Pons (tissue), 1 donor: ENCODE measurements at regions not wholly inside any gene's neighbourhood (a gene's known extent, or its start where the extent isn't known, plus 50 kb on each side); places are given as distances from the start of the nearest gene placed in this dataset.
A peak's percentile ranks its signal among the peaks of the same experiment; 100 is the strongest.

ENCODE experiments used
- DNase-seq: peaks from one replicate; pipeline ENCODE4 v3.0.0-alpha.2; 2016; ENCODE audit warnings: low spot score

- DNase-seq = no peak
These were observed 553.2 kb upstream of the AMELY start for GRCh38 chrY:7464742-7465141.

GRCh38 chrY:7463711-7464110 lies 552.2 kb upstream of the AMELY start:
- no peak for DNase-seq

GRCh38 chrY:7463196-7463595 lies 551.6 kb upstream of the AMELY start:
- no peak for DNase-seq

GRCh38 chrY:7462657-7463056 lies 551.1 kb upstream of the AMELY start:
- no peak for DNase-seq

- no peak for DNase-seq
These were observed 550.4 kb upstream of the AMELY start for GRCh38 chrY:7461873-7462525.

- no peak for DNase-seq
These were observed 548.2 kb upstream of the AMELY start for GRCh38 chrY:7459802-7460201.

GRCh38 chrY:7458301-7459078 lies 546.9 kb upstream of the AMELY start:
- peak; percentile 1 for DNase-seq

GRCh38 chrY:7457286-7458015 lies 545.9 kb upstream of the AMELY start:
- no peak for DNase-seq

GRCh38 chrY:7455626-7456025 lies 544.1 kb upstream of the AMELY start:
- DNase-seq = no peak

- DNase-seq = no peak
These were observed 541.8 kb upstream of the AMELY start for GRCh38 chrY:7453336-7453735.

- no peak for DNase-seq
These were observed 540.7 kb upstream of the AMELY start for GRCh38 chrY:7452246-7452645.

GRCh38 chrY:7449860-7450259 lies 538.3 kb upstream of the AMELY start:
- no peak for DNase-seq

GRCh38 chrY:7448687-7449086 lies 537.1 kb upstream of the AMELY start:
- no peak for DNase-seq

GRCh38 chrY:7447881-7448516 lies 536.4 kb upstream of the AMELY start:
- DNase-seq = no peak

- DNase-seq = no peak
These were observed 532.6 kb upstream of the AMELY start for GRCh38 chrY:7444141-7444540.

- no peak for DNase-seq
These were observed 529.4 kb upstream of the AMELY start for GRCh38 chrY:7440796-7441530.

- DNase-seq = no peak
These were observed 525.5 kb upstream of the AMELY start for GRCh38 chrY:7437086-7437485.

- DNase-seq = no peak
These were observed 522.6 kb upstream of the AMELY start for GRCh38 chrY:7433817-7434809.

- no peak for DNase-seq
These were observed 507.6 kb upstream of the AMELY start for GRCh38 chrY:7419165-7419564.

- no peak for DNase-seq
These were observed 506.4 kb upstream of the AMELY start for GRCh38 chrY:7417946-7418345.

- no peak for DNase-seq
These were observed 504.9 kb upstream of the AMELY start for GRCh38 chrY:7416406-7416805.
